Endothelial cell of umbilical vein (primary cell): ENCODE measurements at regions not wholly inside any gene's neighbourhood (a gene's known extent, or its start where the extent isn't known, plus 50 kb on each side); places are given as distances from the start of the nearest gene placed in this dataset.

Experiments
- BruUV-seq: library from RNA; stranded (reverse); fragments of 400-500 nt; replicated peaks from 2 replicates; lab custom pipeline; 2021; lab: Mats Ljungman, UMichigan
- CTCF ChIA-PET: fragments of 300-600, 350-600 bp; sonication (Branson Sonifier 250); formaldehyde crosslinking; loops from one replicate; lab custom pipeline; 2021; ENCODE audit warnings: antibody characterized with exemption, inconsistent platforms; lab: Charles Lee
- POLR2A ChIA-PET: fragments of 300-600, 350-600 bp; sonication (Branson Sonifier 250); formaldehyde crosslinking; loops from one replicate; lab custom pipeline; 2021; ENCODE audit warnings: antibody characterized with exemption, inconsistent platforms; lab: Charles Lee
- DNase-seq: peaks from one replicate; pipeline ENCODE4 v3.0.0-alpha.2; 2011; ENCODE audit warnings: low read depth, low spot score
- FAIRE-seq: peaks from 2 replicates; lab custom pipeline; 2011; peaks lifted over from hg19 to GRCh38; lab: Jason Lieb, UNC
- H2AFZ ChIP-seq: 2 replicates; pipeline ENCODE4 v1.6.0; 2012; ENCODE audit warnings: low read depth, low read length, control low read depth, inconsistent platforms
- H3K27ac ChIP-seq: 2 replicates; pipeline ENCODE4 v1.5.1; 2011; ENCODE audit warnings: low read depth, mild to moderate bottlenecking, control low read depth, low read length, moderate library complexity; ENCODE audit not compliant: insufficient read depth
- H3K27me3 ChIP-seq, 2 experiments: 2 replicates each; pipeline versions ENCODE4 v1.6.0 to v1.6.1; 2011; ENCODE audit warnings: low read length in 2 of 2, mixed read lengths in 1 of 2; ENCODE audit not compliant: control insufficient read depth in 2 of 2, insufficient read depth in 2 of 2
- H3K36me3 ChIP-seq, 2 experiments: 2 replicates in 1 of 2; 3 replicates in 1 of 2; pipeline ENCODE4 v1.5.1; 2011; ENCODE audit warnings: low read length in 2 of 2, mild to moderate bottlenecking in 1 of 2, moderate library complexity in 1 of 2; ENCODE audit not compliant: control insufficient read depth in 2 of 2, insufficient read depth in 2 of 2; ENCODE audit errors: extremely low read depth in 1 of 2
- H3K4me1 ChIP-seq: 3 replicates; pipeline ENCODE4 v1.5.1; 2011; ENCODE audit warnings: mild to moderate bottlenecking, low read length; ENCODE audit not compliant: control insufficient read depth, insufficient read depth; ENCODE audit errors: extremely low read depth
- H3K4me2 ChIP-seq: 2 replicates; pipeline ENCODE4 v1.6.1; 2011; ENCODE audit warnings: low read length, control low read depth, mixed read lengths; ENCODE audit not compliant: insufficient read depth
- H3K4me3 ChIP-seq, 3 experiments: fragments of 200-600 bp in 1 of 3; sonication (generic), shearing (Covaris generic) in 1 of 3; replicated peaks in 1 of 3; 2 replicates each; pipeline ENCODE4 v1.5.1; 2011 to 2016; ENCODE audit warnings: control low read depth in 3 of 3, low read length in 3 of 3, mild to moderate bottlenecking in 2 of 3, inconsistent platforms in 1 of 3, low read depth in 1 of 3, moderate library complexity in 1 of 3; ENCODE audit not compliant: insufficient read depth in 1 of 3
- H3K79me2 ChIP-seq: 2 replicates; pipeline ENCODE4 v1.6.0; 2012; ENCODE audit warnings: low read length, inconsistent platforms; ENCODE audit not compliant: control insufficient read depth, insufficient read depth
- H3K9ac ChIP-seq: replicated peaks from 2 replicates; pipeline ENCODE3; 2011; ENCODE audit warnings: low read length, control low read depth; ENCODE audit not compliant: insufficient read depth; ENCODE audit errors: extremely low read depth
- H3K9me1 ChIP-seq: replicated peaks from 3 replicates; pipeline ENCODE4 v1.6.0; 2011; ENCODE audit warnings: mild to moderate bottlenecking, low read length; ENCODE audit not compliant: control insufficient read depth, insufficient read depth; ENCODE audit errors: extremely low read depth
- H3K9me3 ChIP-seq: replicated peaks from 2 replicates; pipeline ENCODE4 v1.5.1; 2012; ENCODE audit warnings: low read length, inconsistent platforms; ENCODE audit not compliant: control insufficient read depth, insufficient read depth
- H4K20me1 ChIP-seq: replicated peaks from 2 replicates; pipeline ENCODE3; 2011; ENCODE audit warnings: mild to moderate bottlenecking, low read length; ENCODE audit not compliant: control insufficient read depth, insufficient read depth; ENCODE audit errors: extremely low read depth
- EZH2 ChIP-seq: IDR thresholded peaks from 2 replicates; pipeline ENCODE4 v1.6.1; 2012; ENCODE audit warnings: borderline replicate concordance, low read depth, mild to moderate bottlenecking, moderate library complexity, low read length, inconsistent platforms; ENCODE audit not compliant: severe bottlenecking
- FOS ChIP-seq: IDR thresholded peaks from 2 replicates; pipeline ENCODE4 v1.6.1; 2011; ENCODE audit warnings: mild to moderate bottlenecking, low read length, moderate library complexity, borderline replicate concordance; ENCODE audit not compliant: insufficient read depth
- GATA2 ChIP-seq: IDR thresholded peaks from 2 replicates; pipeline ENCODE4 v1.7.0; 2011; ENCODE audit warnings: low read depth, mild to moderate bottlenecking, moderate library complexity, mixed read lengths, low read length; ENCODE audit not compliant: insufficient read length, insufficient read depth
- MYC ChIP-seq: IDR thresholded peaks from one replicate; pipeline ENCODE4 v1.6.1; 2011; ENCODE audit warnings: mild to moderate bottlenecking, low read depth, low read length
- POLR2A ChIP-seq: IDR thresholded peaks from 2 replicates; pipeline ENCODE4 v1.6.1; 2012; ENCODE audit warnings: low read depth, mild to moderate bottlenecking, control low read depth, low read length
- POLR2AphosphoS5 ChIP-seq: IDR thresholded peaks from 2 replicates; pipeline ENCODE4 v1.6.1; 2012; ENCODE audit warnings: low read depth, mild to moderate bottlenecking, control low read depth, low read length, moderate library complexity; ENCODE audit not compliant: insufficient read depth
- dilution Hi-C: fragments of 300-500 bp; cut with MboI; formaldehyde crosslinking; loops from one replicate; pipeline ENCODE4 v1.15.0; 2019; ENCODE audit warnings: low sequenced_read_pairs; ENCODE audit not compliant: extremely low pct_ligation_motif_present
- intact Hi-C: fragments of 100-400 bp; cut with micrococcal nuclease; formaldehyde crosslinking; loops from one replicate; pipeline ENCODE4 v1.10.0; 2022

- H3K36me3 ChIP-seq = no peaks in the 10 kb centered on the region
- H3K27me3 ChIP-seq = no peaks in the 10 kb centered on the region
- BruUV-seq = no TSS peak
- H4K20me1 ChIP-seq = no peaks in the 10 kb centered on the region
- no peak overlapping the region for H3K4me2 ChIP-seq
- no peak overlapping the region for H3K4me3 ChIP-seq
- H3K9me1 ChIP-seq = no peaks in the 10 kb centered on the region
- ChIA-PET POLR2A (no interaction called here), CTCF (no interaction called here)
- intact Hi-C loops = loop anchor here (5.0 kb wide), 1 partner anchor 752 kb away; no protein-coding TSS in a partner anchor
- no peak for TF ChIP-seq POLR2AphosphoS5
- no peak for TF ChIP-seq POLR2A
- H3K79me2 ChIP-seq = no peaks in the 10 kb centered on the region
- FAIRE-seq = no peak
- no peak for DNase-seq
- no peak overlapping the region for H3K9ac ChIP-seq
- H3K27ac ChIP-seq = no peak overlapping the region
- no peaks in the 10 kb centered on the region for H3K4me1 ChIP-seq
- no peaks in the 10 kb centered on the region for H3K9me3 ChIP-seq
- dilution Hi-C loops = no loop called here
- no peak overlapping the region for H2AFZ ChIP-seq
Measured at GRCh38 chrX:149284616-149285015, 220.5 kb downstream of the IDS start.

GRCh38 chrX:149283853-149284252 lies 221.3 kb downstream of the IDS start:
- no peak overlapping the region for H3K9ac ChIP-seq
- H3K4me2 ChIP-seq = no peak overlapping the region
- H3K79me2 ChIP-seq = no peaks in the 10 kb centered on the region
- CTCF ChIA-PET = no interaction called here
- no TSS peak for BruUV-seq
- no peak overlapping the region for H3K4me3 ChIP-seq
- no peak overlapping the region for H2AFZ ChIP-seq
- no peaks in the 10 kb centered on the region for H3K27me3 ChIP-seq
- H3K36me3 ChIP-seq = no peaks in the 10 kb centered on the region
- intact Hi-C loops (no loop called here), dilution Hi-C loops (no loop called here)
- no peaks in the 10 kb centered on the region for H4K20me1 ChIP-seq
- DNase-seq = no peak
- H3K4me1 ChIP-seq = no peaks in the 10 kb centered on the region
- H3K9me3 ChIP-seq = no peaks in the 10 kb centered on the region
- FAIRE-seq = no peak
- TF ChIP-seq GATA2 = no peak
- TF ChIP-seq FOS = no peak
- TF ChIP-seq POLR2AphosphoS5 = no peak
- no peak for TF ChIP-seq EZH2
- TF ChIP-seq MYC = no peak
- no peak for TF ChIP-seq POLR2A
- POLR2A ChIA-PET = no interaction called here
- no peaks in the 10 kb centered on the region for H3K9me1 ChIP-seq
- H3K27ac ChIP-seq = no peak overlapping the region
